Activated naive CD8-positive, alpha-beta T cell treated with anti-CD3 and anti-CD28 coated beads, Interleukin-2, amount 50 U/mL, for 24 hours (primary cell): ENCODE measurements at regions not wholly inside any gene's neighbourhood (a gene's known extent, or its start where the extent isn't known, plus 50 kb on each side); places are given as distances from the start of the nearest gene placed in this dataset.
"Not testable (repeated sequence)": the region's sequence is repeated elsewhere in the genome, so short reads cannot be mapped to it uniquely, and the experiment has no call there.

Experiments used
- ATAC-seq: fragments of 150-1000 bp; cut with Tn5 transposase; one replicate; pipeline ENCODE4 v1.10.0; 2021
- DNase-seq: peaks from one replicate; pipeline ENCODE4 v3.0.0; 2021
- H3K27ac Mint-ChIP-seq: one replicate; pipeline ENCODE4 v1.8.0; 2021; ENCODE audit warnings: mild to moderate bottlenecking, mixed read lengths
- H3K27me3 Mint-ChIP-seq: one replicate; pipeline ENCODE4 v1.8.0; 2021; ENCODE audit warnings: mixed read lengths
- H3K36me3 Mint-ChIP-seq: one replicate; pipeline ENCODE4 v1.8.0; 2021; ENCODE audit warnings: low read depth, mixed read lengths
- H3K4me1 Mint-ChIP-seq: one replicate; pipeline ENCODE4 v1.8.0; 2021; ENCODE audit warnings: mixed read lengths
- H3K4me3 Mint-ChIP-seq: one replicate; pipeline ENCODE4 v1.8.0; 2021; ENCODE audit warnings: mild to moderate bottlenecking, moderate library complexity, mixed read lengths
- H3K9me3 Mint-ChIP-seq: one replicate; pipeline ENCODE4 v1.8.0; 2021; ENCODE audit warnings: mixed read lengths

DNA sequence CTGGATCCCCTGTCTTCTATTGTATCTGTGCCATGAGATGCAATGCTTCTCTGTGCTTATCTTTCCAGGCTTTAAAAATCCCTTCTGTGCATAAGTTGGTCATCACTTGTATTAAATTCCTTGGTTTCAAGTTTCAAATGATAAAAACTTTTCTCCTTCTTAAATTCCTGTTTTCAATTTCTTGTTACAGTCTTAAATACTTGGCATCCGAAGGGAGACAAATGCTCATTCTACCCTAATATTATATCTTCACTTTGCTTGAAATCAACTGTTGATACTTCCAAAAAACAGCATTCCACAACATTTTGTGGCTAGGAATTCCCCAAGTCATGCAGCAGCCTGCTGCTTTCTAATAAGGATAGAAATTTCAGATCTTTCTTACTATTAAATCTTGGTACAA, 413.2 kb upstream of the ACTBL2 start:
- Mint-ChIP-seq H3K36me3 (no peaks in the 10 kb centered on the region), H3K27ac (no peak overlapping the region), H3K4me1 (no peaks in the 10 kb centered on the region), H3K4me3 (no peak overlapping the region), H3K9me3 (no peaks in the 10 kb centered on the region), H3K27me3 (no peaks in the 10 kb centered on the region)
- DNase-seq: no peak
- ATAC-seq: no peak

GRCh38 chr5:57893926-57894325, 411.3 kb upstream of the ACTBL2 start:
- Mint-ChIP-seq H3K4me1 (no peaks in the 10 kb centered on the region), H3K9me3 (no peaks in the 10 kb centered on the region), H3K27me3 (no peaks in the 10 kb centered on the region), H3K36me3 (no peaks in the 10 kb centered on the region), H3K27ac (no peak overlapping the region), H3K4me3 (no peak overlapping the region)
- ATAC-seq (no peak), DNase-seq (no peak)

DNA sequence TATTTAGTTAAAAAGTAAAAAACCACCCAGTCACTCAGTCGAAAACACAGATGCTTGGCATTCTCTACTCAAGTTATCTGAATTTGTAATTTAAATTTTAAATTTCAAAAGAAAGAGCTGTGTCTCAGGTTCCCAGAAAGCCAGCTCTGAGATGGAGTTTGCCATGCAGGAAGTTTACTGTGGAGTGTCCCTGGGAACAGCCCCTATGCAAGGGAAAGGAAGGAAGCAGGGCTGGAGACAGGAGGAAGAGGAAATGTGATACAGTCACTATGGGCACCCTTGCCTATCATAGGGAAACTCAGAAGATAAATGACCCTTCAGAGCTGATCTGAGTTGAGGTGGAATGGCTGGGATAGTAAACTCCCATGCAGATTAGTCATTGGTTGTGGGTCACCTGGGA, 408.8 kb upstream of the ACTBL2 start:
- DNase-seq (no peak), ATAC-seq (no peak)
- Mint-ChIP-seq H3K9me3 (no peaks in the 10 kb centered on the region), H3K4me1 (no peaks in the 10 kb centered on the region), H3K36me3 (no peaks in the 10 kb centered on the region), H3K27me3 (peaks cover 2% of the 10 kb centered on the region), H3K4me3 (no peak overlapping the region), H3K27ac (no peak overlapping the region)

DNA sequence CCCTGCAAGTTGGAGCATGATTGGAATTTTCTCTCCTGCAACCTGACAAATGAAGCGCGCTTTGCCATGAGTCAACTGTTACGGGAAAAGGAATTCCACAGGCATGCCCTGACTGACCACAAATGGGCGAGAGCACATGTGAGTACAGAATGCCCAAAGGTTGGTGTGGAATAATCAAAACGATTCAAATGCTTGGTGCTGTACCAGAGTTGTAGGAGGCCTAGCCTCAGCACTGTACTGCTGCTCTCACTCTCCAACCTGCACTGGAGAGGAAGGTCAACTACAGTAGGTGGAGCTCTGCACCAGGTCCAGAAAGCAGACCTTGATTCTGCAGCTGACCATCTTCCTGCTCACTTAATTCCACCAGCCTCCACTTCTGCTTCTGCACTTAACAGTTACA, 406.9 kb upstream of the ACTBL2 start:
- H3K36me3 Mint-ChIP-seq: no peaks in the 10 kb centered on the region
- no peaks in the 10 kb centered on the region for H3K4me1 Mint-ChIP-seq
- ATAC-seq (no peak), DNase-seq (no peak)
- H3K27me3 Mint-ChIP-seq: peaks cover 2% of the 10 kb centered on the region
- H3K4me3 Mint-ChIP-seq: no peak overlapping the region
- no peaks in the 10 kb centered on the region for H3K9me3 Mint-ChIP-seq
- no peak overlapping the region for H3K27ac Mint-ChIP-seq

DNA sequence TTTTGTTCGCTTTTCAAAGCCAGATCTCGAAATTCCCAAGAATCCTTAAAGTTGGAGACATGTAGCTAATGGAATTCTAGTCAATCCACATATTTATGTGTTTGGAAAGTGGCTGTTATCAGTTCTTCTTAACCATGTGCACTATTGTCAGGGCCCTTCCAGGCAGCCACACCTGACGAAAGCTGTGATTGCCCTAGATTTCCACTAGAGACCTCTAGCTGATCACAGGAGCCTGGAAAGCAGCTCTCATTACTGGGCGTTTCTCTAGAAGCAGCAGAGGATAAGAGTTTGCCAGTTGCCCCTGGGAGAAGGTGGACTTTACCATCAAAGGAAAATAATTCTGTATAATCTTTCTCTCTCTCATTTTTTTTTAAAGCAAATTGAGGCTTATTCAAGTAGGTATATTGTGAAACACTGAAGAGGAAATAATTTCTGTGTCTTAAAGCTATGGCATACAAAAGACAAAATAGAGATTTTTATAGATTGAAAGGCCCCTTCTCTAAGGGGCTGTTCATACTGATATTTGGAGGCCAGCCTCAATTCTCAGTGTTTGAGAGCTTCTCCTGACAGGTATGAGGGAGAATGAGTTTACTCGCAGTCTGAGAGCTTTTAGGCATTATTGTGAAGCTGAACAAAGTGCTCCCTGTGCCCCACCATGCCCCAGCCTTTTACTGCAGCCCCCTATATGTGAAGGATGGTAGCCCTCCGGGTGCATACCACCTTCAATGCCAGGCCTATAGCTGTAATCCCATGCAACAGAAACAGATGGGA, 405.4 kb upstream of the ACTBL2 start:
- no peaks in the 10 kb centered on the region for H3K4me1 Mint-ChIP-seq
- no peaks in the 10 kb centered on the region for H3K9me3 Mint-ChIP-seq
- no peak for DNase-seq
- no peak overlapping the region for H3K27ac Mint-ChIP-seq
- H3K36me3 Mint-ChIP-seq: no peaks in the 10 kb centered on the region
- no peak overlapping the region for H3K4me3 Mint-ChIP-seq
- peaks cover 2% of the 10 kb centered on the region for H3K27me3 Mint-ChIP-seq
- ATAC-seq: no peak

DNA sequence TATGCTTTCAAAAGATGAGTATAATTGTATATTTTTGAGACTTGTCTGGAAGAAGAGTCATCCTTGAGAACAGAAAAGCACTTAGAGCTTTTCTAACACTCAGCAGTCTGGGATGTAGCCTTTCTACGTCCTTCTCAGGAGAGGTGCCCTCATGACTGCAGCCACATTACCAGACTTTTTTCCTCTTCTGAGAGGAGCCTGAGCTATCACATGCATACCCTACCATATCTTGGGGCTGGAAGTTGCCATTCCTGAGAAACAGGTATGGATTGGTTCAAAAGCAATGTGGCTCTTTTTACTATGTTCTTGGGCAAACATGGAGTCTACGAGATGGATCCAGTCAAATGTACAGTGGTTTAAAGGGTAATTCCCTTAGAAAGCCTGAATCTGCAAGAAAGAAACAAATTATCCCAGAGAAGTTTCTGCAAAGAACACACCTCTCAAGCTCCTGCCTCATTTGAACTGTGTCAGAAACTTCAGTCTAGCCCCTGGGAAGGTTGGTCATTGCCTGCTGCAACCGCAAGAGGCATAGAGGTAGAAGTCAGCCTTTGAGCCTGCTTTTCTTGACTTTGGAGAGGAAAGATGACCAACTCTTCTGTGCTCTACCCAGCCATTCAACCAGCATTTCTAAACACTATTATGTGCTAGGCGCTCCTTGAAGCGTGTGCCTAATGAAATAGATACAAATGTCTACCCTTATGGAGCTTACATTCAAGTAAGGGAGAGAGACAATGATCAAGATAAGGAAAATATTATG, 401.9 kb upstream of the ACTBL2 start:
- H3K9me3 Mint-ChIP-seq: no peaks in the 10 kb centered on the region
- H3K27ac Mint-ChIP-seq: no peak overlapping the region
- no peaks in the 10 kb centered on the region for H3K4me1 Mint-ChIP-seq
- ATAC-seq (no peak), DNase-seq (no peak)
- peaks cover 3% of the 10 kb centered on the region for H3K27me3 Mint-ChIP-seq
- no peak overlapping the region for H3K4me3 Mint-ChIP-seq
- H3K36me3 Mint-ChIP-seq: no peaks in the 10 kb centered on the region

- no peak overlapping the region for H3K27ac Mint-ChIP-seq
- H3K4me1 Mint-ChIP-seq: no peaks in the 10 kb centered on the region
- no peaks in the 10 kb centered on the region for H3K36me3 Mint-ChIP-seq
- DNase-seq (no peak), ATAC-seq (no peak)
- H3K4me3 Mint-ChIP-seq: no peak overlapping the region
- peaks cover 3% of the 10 kb centered on the region for H3K9me3 Mint-ChIP-seq
- H3K27me3 Mint-ChIP-seq: peaks cover 6% of the 10 kb centered on the region
Measured at GRCh38 chr5:57880216-57880615, 397.6 kb upstream of the ACTBL2 start.

DNA sequence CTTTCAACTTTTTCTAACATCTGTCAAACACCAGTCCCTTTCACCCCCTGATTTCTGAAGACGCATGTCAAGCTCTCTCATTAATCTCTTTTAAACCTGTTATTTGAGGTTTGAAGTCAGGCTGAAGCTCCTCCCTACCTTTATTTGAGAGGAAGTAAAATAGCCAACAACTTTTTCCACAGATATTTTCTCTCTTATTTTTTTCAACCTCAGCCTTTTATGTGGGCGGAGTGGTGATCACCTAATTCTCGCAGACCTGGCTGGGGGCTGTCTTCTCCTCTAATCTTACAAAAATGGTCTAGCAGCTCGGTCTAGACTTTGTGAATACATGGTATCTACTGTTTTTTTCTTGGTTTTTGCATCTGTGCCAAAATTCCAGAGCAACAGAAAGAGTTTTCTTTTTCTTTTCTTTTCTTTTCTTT, 395.7 kb upstream of the ACTBL2 start:
- Mint-ChIP-seq H3K9me3 (peaks cover 3% of the 10 kb centered on the region), H3K4me3 (no peak overlapping the region), H3K36me3 (no peaks in the 10 kb centered on the region), H3K27ac (no peak overlapping the region), H3K4me1 (no peaks in the 10 kb centered on the region), H3K27me3 (peaks cover 6% of the 10 kb centered on the region)
- no peak for ATAC-seq
- no peak for DNase-seq

GRCh38 chr5:57871496-57871895, 388.9 kb upstream of the ACTBL2 start:
- Mint-ChIP-seq H3K4me3 (no peak overlapping the region), H3K4me1 (no peaks in the 10 kb centered on the region), H3K27me3 (no peaks in the 10 kb centered on the region), H3K9me3 (peaks cover 6% of the 10 kb centered on the region), H3K36me3 (no peaks in the 10 kb centered on the region), H3K27ac (no peak overlapping the region)
- DNase-seq: no peak
- no peak for ATAC-seq

DNA sequence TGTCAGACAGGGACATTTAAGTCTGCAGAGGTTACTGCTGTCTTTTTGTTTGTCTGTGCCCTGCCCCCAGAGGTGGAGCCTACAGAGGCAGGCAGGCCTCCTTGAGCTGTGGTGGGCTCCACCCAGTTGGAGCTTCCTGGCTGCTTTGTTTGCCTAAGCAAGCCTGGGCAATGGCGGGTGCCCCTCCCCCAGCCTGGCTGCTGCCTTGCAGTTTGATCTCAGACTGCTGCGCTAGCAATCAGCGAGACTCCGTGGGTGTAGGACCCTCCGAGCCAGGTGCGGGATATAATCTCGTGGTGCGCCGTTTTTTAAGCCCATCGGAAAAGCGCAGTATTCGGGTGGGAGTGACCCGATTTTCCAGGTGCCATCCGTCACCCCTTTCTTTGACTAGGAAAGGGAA, 387.7 kb upstream of the ACTBL2 start:
- H3K27me3 Mint-ChIP-seq, H3K9me3 Mint-ChIP-seq, DNase-seq, H3K36me3 Mint-ChIP-seq, H3K4me3 Mint-ChIP-seq, H3K4me1 Mint-ChIP-seq, ATAC-seq, H3K27ac Mint-ChIP-seq: not testable (repeated sequence)

DNA sequence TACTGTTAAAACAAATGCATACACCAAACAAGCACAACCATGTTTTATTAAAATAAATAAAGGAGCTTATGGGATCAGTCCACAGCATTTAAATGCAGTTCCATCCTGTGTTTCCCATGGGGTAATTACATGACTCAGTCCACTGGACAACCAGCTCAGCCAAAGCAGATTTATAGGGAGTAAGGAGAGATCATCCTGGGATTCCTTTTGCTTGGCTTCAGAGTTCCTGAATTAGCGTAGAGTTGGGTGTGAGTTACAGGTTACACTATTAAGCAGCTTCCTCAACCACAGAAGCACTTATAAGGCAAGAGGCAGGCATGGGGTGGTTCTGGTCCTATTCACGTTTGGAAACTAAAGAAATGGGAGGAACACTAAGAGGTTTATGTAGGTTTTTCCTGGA, 381.1 kb upstream of the ACTBL2 start:
- H3K27ac Mint-ChIP-seq: no peak overlapping the region
- ATAC-seq (no peak), DNase-seq (no peak)
- H3K4me1 Mint-ChIP-seq: no peaks in the 10 kb centered on the region
- no peaks in the 10 kb centered on the region for H3K36me3 Mint-ChIP-seq
- H3K9me3 Mint-ChIP-seq: peaks cover 11% of the 10 kb centered on the region
- H3K27me3 Mint-ChIP-seq: no peaks in the 10 kb centered on the region
- H3K4me3 Mint-ChIP-seq: no peak overlapping the region

DNA sequence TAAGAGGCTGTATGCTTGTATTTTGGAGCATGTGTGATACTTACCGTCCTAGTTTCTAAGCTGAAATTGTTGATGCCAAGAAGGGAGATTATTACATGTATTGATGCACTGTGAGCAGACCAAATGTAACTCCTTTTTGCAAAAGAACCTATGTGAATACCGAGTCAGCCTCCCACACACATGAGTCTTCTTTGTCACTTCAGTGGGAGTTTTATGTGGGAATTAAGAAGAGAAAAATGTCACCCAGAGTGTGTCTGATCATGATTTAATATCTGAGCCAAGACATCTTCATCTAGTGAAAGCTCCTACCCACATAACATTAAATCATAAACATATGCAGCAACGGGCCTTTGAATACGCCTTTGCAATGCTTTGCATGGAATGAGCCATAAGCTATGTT, 380.3 kb upstream of the ACTBL2 start:
- no peak overlapping the region for H3K4me3 Mint-ChIP-seq
- H3K4me1 Mint-ChIP-seq: no peaks in the 10 kb centered on the region
- no peak for ATAC-seq
- peaks cover 11% of the 10 kb centered on the region for H3K9me3 Mint-ChIP-seq
- H3K27me3 Mint-ChIP-seq: no peaks in the 10 kb centered on the region
- H3K27ac Mint-ChIP-seq: no peak overlapping the region
- no peaks in the 10 kb centered on the region for H3K36me3 Mint-ChIP-seq
- no peak for DNase-seq

GRCh38 chr5:57862471-57862911, 379.9 kb upstream of the ACTBL2 start:
- DNase-seq (no peak), ATAC-seq (no peak)
- Mint-ChIP-seq H3K27me3 (no peaks in the 10 kb centered on the region), H3K9me3 (peaks cover 11% of the 10 kb centered on the region), H3K36me3 (no peaks in the 10 kb centered on the region), H3K4me1 (no peaks in the 10 kb centered on the region), H3K27ac (no peak overlapping the region), H3K4me3 (no peak overlapping the region)

GRCh38 chr5:57859626-57860025, 377.0 kb upstream of the ACTBL2 start:
- Mint-ChIP-seq H3K27me3 (no peaks in the 10 kb centered on the region), H3K9me3 (peaks cover 11% of the 10 kb centered on the region), H3K4me1 (no peaks in the 10 kb centered on the region), H3K27ac (no peak overlapping the region), H3K4me3 (no peak overlapping the region), H3K36me3 (no peaks in the 10 kb centered on the region)
- DNase-seq (no peak), ATAC-seq (no peak)

GRCh38 chr5:57858905-57859304, 376.3 kb upstream of the ACTBL2 start:
- Mint-ChIP-seq H3K4me3 (no peak overlapping the region), H3K4me1 (no peaks in the 10 kb centered on the region)
- ATAC-seq: no peak

More at GRCh38 chr5:57858905-57859304, 376.3 kb upstream of the ACTBL2 start:
- Mint-ChIP-seq H3K27me3 (no peaks in the 10 kb centered on the region), H3K27ac (no peak overlapping the region), H3K9me3 (peaks cover 11% of the 10 kb centered on the region), H3K36me3 (no peaks in the 10 kb centered on the region)
- DNase-seq: no peak
